PC-9 (cell line): ENCODE measurements at regions not wholly inside any gene's neighbourhood (a gene's known extent, or its start where the extent isn't known, plus 50 kb on each side); places are given as distances from the start of the nearest gene placed in this dataset.
"Not testable (repeated sequence)": the region's sequence is repeated elsewhere in the genome, so short reads cannot be mapped to it uniquely, and the experiment has no call there.

ENCODE experiments used
- BruUV-seq: library from RNA; stranded (reverse); fragments of 400-500 nt; replicated peaks from 2 replicates; lab custom pipeline; 2021; lab: Mats Ljungman, UMichigan
- CTCF ChIA-PET: fragments of 300-600 bp; sonication (Branson Sonifier 250); formaldehyde crosslinking; loops from one replicate; lab custom pipeline; 2022; ENCODE audit warnings: antibody characterized with exemption; lab: Charles Lee
- POLR2A ChIA-PET: fragments of 300-600 bp; sonication (Branson Sonifier 250); formaldehyde crosslinking; loops from one replicate; lab custom pipeline; 2022; ENCODE audit warnings: antibody characterized with exemption; ENCODE audit not compliant: unreplicated experiment; lab: Charles Lee
- DNase-seq, 2 experiments: peaks; one replicate each; pipeline versions ENCODE4 v3.0.0 to v3.0.0-alpha.2; 2015 to 2022; ENCODE audit warnings: mixed read lengths in 1 of 2
- H2AFZ ChIP-seq: fragments of 200-600 bp; sonication (generic); 2 replicates; pipeline ENCODE4 v1.8.1; 2017; ENCODE audit warnings: antibody characterized with exemption
- H3F3A ChIP-seq: fragments of 200-600 bp; sonication (generic); 2 replicates; pipeline ENCODE4 v1.8.1; 2017; ENCODE audit warnings: antibody characterized with exemption, mild to moderate bottlenecking, low read depth; ENCODE audit not compliant: insufficient read depth
- H3K27ac ChIP-seq: fragments of 200-600 bp; sonication (generic); 2 replicates; pipeline ENCODE4 v1.6.1; 2016; ENCODE audit warnings: mixed run types
- H3K27me3 ChIP-seq: fragments of 200-600 bp; sonication (generic); 2 replicates; pipeline ENCODE4 v1.6.1; 2016; ENCODE audit warnings: low read depth, mixed run types; ENCODE audit not compliant: insufficient read depth
- H3K36me3 ChIP-seq: fragments of 200-600 bp; sonication (generic); 2 replicates; pipeline ENCODE4 v1.6.1; 2016; ENCODE audit warnings: low read depth, mixed run types
- H3K4me1 ChIP-seq: fragments of 200-600 bp; sonication (generic); replicated peaks from 2 replicates; pipeline ENCODE4 v1.6.1; 2016; ENCODE audit warnings: mixed run types; ENCODE audit not compliant: insufficient read depth
- H3K4me2 ChIP-seq: fragments of 200-600 bp; sonication (generic); 2 replicates; pipeline ENCODE4 v1.6.1; 2017; ENCODE audit warnings: mixed run types
- H3K4me3 ChIP-seq: fragments of 200-600 bp; sonication (generic); 2 replicates; pipeline ENCODE4 v1.6.1; 2016; ENCODE audit warnings: mixed run types
- H3K79me2 ChIP-seq: fragments of 200-600 bp; sonication (generic); 2 replicates; pipeline ENCODE4 v1.6.1; 2017; ENCODE audit warnings: low read depth, mixed run types
- H3K9me2 ChIP-seq: fragments of 200-600 bp; sonication (generic); 2 replicates; pipeline ENCODE4 v1.8.1; 2017; ENCODE audit warnings: mild to moderate bottlenecking; ENCODE audit not compliant: insufficient read depth
- H3K9me3 ChIP-seq: fragments of 200-600 bp; sonication (generic); 2 replicates; pipeline ENCODE4 v1.8.1; 2016; ENCODE audit warnings: low read depth; ENCODE audit not compliant: insufficient read depth
- H4K20me1 ChIP-seq: fragments of 200-600 bp; sonication (generic); 2 replicates; pipeline ENCODE4 v1.8.1; 2017; ENCODE audit not compliant: insufficient read depth
- CTCF ChIP-seq: fragments of 200-600 bp; sonication (generic); conservative IDR thresholded peaks from 2 replicates; pipeline ENCODE4 v1.6.1; 2017; ENCODE audit warnings: mixed run types, antibody characterized with exemption, mild to moderate bottlenecking, moderate library complexity
- EZH2 ChIP-seq: fragments of 200-600 bp; sonication (generic); IDR thresholded peaks from 2 replicates; pipeline ENCODE4 v1.8.0; 2017; ENCODE audit warnings: antibody characterized with exemption, low read depth
- intact Hi-C: fragments of 100-400 bp; cut with micrococcal nuclease; formaldehyde crosslinking; loops from one replicate; pipeline ENCODE4 v1.10.0; 2022; ENCODE audit not compliant: unreplicated experiment

GRCh38 chrX:3938587-3938986, 225.1 kb upstream of the PRKX start:
- no TSS peak for BruUV-seq

GRCh38 chrX:3935196-3935595, 221.7 kb upstream of the PRKX start:
- POLR2A ChIA-PET, DNase-seq, H3K27ac ChIP-seq, H3K36me3 ChIP-seq, CTCF ChIA-PET, BruUV-seq, H3K79me2 ChIP-seq, H3K27me3 ChIP-seq, H3K9me2 ChIP-seq, H3K9me3 ChIP-seq, H3F3A ChIP-seq, H2AFZ ChIP-seq, H3K4me3 ChIP-seq, intact Hi-C loops, H3K4me2 ChIP-seq, H4K20me1 ChIP-seq: not testable (repeated sequence)
- H3K4me1 ChIP-seq = peaks cover 12% of the 10 kb centered on the region

More at GRCh38 chrX:3938587-3938986, 225.1 kb upstream of the PRKX start:
- TF ChIP-seq EZH2 (no peak), CTCF (no peak)
- DNase-seq = no peak
- ChIA-PET CTCF (no interaction called here), POLR2A (no interaction called here)
- H3K9me2 ChIP-seq = no peaks in the 10 kb centered on the region
- H3K4me3 ChIP-seq = no peak overlapping the region
- no peaks in the 10 kb centered on the region for H3K9me3 ChIP-seq
- peaks cover 4% of the 10 kb centered on the region for H3F3A ChIP-seq
- H3K27ac ChIP-seq = no peak overlapping the region
- H3K36me3 ChIP-seq = no peaks in the 10 kb centered on the region
- H2AFZ ChIP-seq = no peak overlapping the region
- intact Hi-C loops = no loop called here
- peaks cover 27% of the 10 kb centered on the region for H3K4me1 ChIP-seq
- no peaks in the 10 kb centered on the region for H3K79me2 ChIP-seq
- no peak overlapping the region for H3K4me2 ChIP-seq
- H3K27me3 ChIP-seq = no peaks in the 10 kb centered on the region
- H4K20me1 ChIP-seq = no peaks in the 10 kb centered on the region

- H3K27me3 ChIP-seq, BruUV-seq, H4K20me1 ChIP-seq, H3K9me3 ChIP-seq, H3F3A ChIP-seq, H3K4me2 ChIP-seq, intact Hi-C loops, POLR2A ChIA-PET, H2AFZ ChIP-seq, H3K27ac ChIP-seq, H3K9me2 ChIP-seq, H3K4me1 ChIP-seq, H3K79me2 ChIP-seq, CTCF ChIA-PET, DNase-seq, H3K4me3 ChIP-seq, H3K36me3 ChIP-seq: not testable (repeated sequence)
Observed at GRCh38 chrX:3920424-3921017, 207.1 kb upstream of the PRKX start.

GRCh38 chrX:3919668-3920423, 206.4 kb upstream of the PRKX start:
- BruUV-seq, H3K9me2 ChIP-seq, H3K9me3 ChIP-seq, intact Hi-C loops, H3K4me2 ChIP-seq, DNase-seq, CTCF ChIA-PET, H3K27me3 ChIP-seq, H3F3A ChIP-seq, H4K20me1 ChIP-seq, H3K4me1 ChIP-seq, H3K79me2 ChIP-seq, H2AFZ ChIP-seq, H3K36me3 ChIP-seq, H3K4me3 ChIP-seq, H3K27ac ChIP-seq, POLR2A ChIA-PET: not testable (repeated sequence)

- H3K27ac ChIP-seq, H4K20me1 ChIP-seq, H2AFZ ChIP-seq, POLR2A ChIA-PET, intact Hi-C loops, H3K4me3 ChIP-seq, BruUV-seq, H3K79me2 ChIP-seq, H3K4me1 ChIP-seq, H3K27me3 ChIP-seq, H3K9me3 ChIP-seq, CTCF ChIA-PET, H3K4me2 ChIP-seq, H3K9me2 ChIP-seq, DNase-seq, H3F3A ChIP-seq, H3K36me3 ChIP-seq: not testable (repeated sequence)
Observed at GRCh38 chrX:3914813-3915212, 201.4 kb upstream of the PRKX start.

- H3K36me3 ChIP-seq, H3K4me3 ChIP-seq, H3K79me2 ChIP-seq, H3K27ac ChIP-seq, H3K9me2 ChIP-seq, BruUV-seq, H3K4me2 ChIP-seq, H3K9me3 ChIP-seq, H4K20me1 ChIP-seq, H3K4me1 ChIP-seq, POLR2A ChIA-PET, DNase-seq, intact Hi-C loops, H3F3A ChIP-seq, H3K27me3 ChIP-seq, H2AFZ ChIP-seq, CTCF ChIA-PET: not testable (repeated sequence)
Observed at GRCh38 chrX:3914059-3914458, 200.6 kb upstream of the PRKX start.
